WTC11 (cell line): ENCODE measurements at regions not wholly inside any gene's neighbourhood (a gene's known extent, or its start where the extent isn't known, plus 50 kb on each side); places are given as distances from the start of the nearest gene placed in this dataset.

ENCODE experiments used
- ATAC-seq: fragments of 200-7000 bp; cut with Tn5 transposase; 2 replicates; pipeline ENCODE4 v1.10.0; 2021; ENCODE audit warnings: mild to moderate bottlenecking, moderate library complexity
- CTCF ChIA-PET: fragments of 300-600 bp; sonication (Branson Sonifier 250); formaldehyde crosslinking; loops from one replicate; lab custom pipeline; 2021; ENCODE audit warnings: antibody characterized with exemption; lab: Charles Lee
- POLR2A ChIA-PET: fragments of 350-600 bp; sonication (Branson Sonifier 250); formaldehyde crosslinking; loops from one replicate; lab custom pipeline; 2021; ENCODE audit warnings: antibody characterized with exemption; lab: Charles Lee
- DNase-seq: peaks from one replicate; pipeline ENCODE4 v3.0.0; 2021; ENCODE audit warnings: low spot score
- H3K27ac Mint-ChIP-seq: 2 replicates; pipeline ENCODE4 v1.8.0; 2021; ENCODE audit warnings: mixed read lengths
- H3K27me3 Mint-ChIP-seq: 2 replicates; pipeline ENCODE4 v1.8.0; 2021; ENCODE audit warnings: low read depth, mild to moderate bottlenecking, moderate library complexity, mixed read lengths
- H3K36me3 Mint-ChIP-seq: 2 replicates; pipeline ENCODE4 v1.8.0; 2021; ENCODE audit warnings: mixed read lengths
- H3K4me1 Mint-ChIP-seq: 2 replicates; pipeline ENCODE4 v1.8.0; 2022; ENCODE audit warnings: mixed read lengths
- H3K4me3 Mint-ChIP-seq: 2 replicates; pipeline ENCODE4 v1.8.0; 2021; ENCODE audit warnings: mild to moderate bottlenecking, moderate library complexity, mixed read lengths
- H3K9me3 Mint-ChIP-seq: 2 replicates; pipeline ENCODE4 v1.8.0; 2021; ENCODE audit warnings: mixed read lengths
- ATF3 ChIP-seq: sonication (generic); formaldehyde crosslinking; conservative IDR thresholded peaks from 2 replicates; pipeline ENCODE4 v1.8.1; 2022; ENCODE audit warnings: mild to moderate bottlenecking, missing genetic modification reagents
- E2F4 ChIP-seq: sonication (generic); formaldehyde crosslinking; IDR thresholded peaks from 2 replicates; pipeline ENCODE4 v1.8.1; 2022; ENCODE audit warnings: low read depth, mild to moderate bottlenecking, moderate library complexity, missing genetic modification reagents, borderline replicate concordance
- ELF4 ChIP-seq: sonication (generic); formaldehyde crosslinking; IDR thresholded peaks from 2 replicates; pipeline ENCODE4 v1.8.1; 2022; ENCODE audit warnings: low read depth, mild to moderate bottlenecking, moderate library complexity, missing genetic modification reagents
- ESRRA ChIP-seq: sonication (generic); formaldehyde crosslinking; IDR thresholded peaks from 2 replicates; pipeline ENCODE4 v1.8.1; 2022; ENCODE audit warnings: mild to moderate bottlenecking, missing genetic modification reagents, borderline replicate concordance
- FOXP1 ChIP-seq: sonication (generic); formaldehyde crosslinking; IDR thresholded peaks from 2 replicates; pipeline ENCODE4 v1.8.0; 2022; ENCODE audit warnings: missing genetic modification reagents, mild to moderate bottlenecking, moderate library complexity, borderline replicate concordance
- NFE2L1 ChIP-seq: sonication (generic); formaldehyde crosslinking; IDR thresholded peaks from 2 replicates; pipeline ENCODE4 v1.8.1; 2023; ENCODE audit warnings: missing genetic modification reagents
- NFYB ChIP-seq: sonication (generic); formaldehyde crosslinking; conservative IDR thresholded peaks from 2 replicates; pipeline ENCODE4 v1.8.0; 2022; ENCODE audit warnings: low read depth, missing genetic modification reagents
- NR2C2 ChIP-seq: sonication (generic); formaldehyde crosslinking; IDR thresholded peaks from 2 replicates; pipeline ENCODE4 v1.8.0; 2022; ENCODE audit warnings: mild to moderate bottlenecking, missing genetic modification reagents
- OVOL2 ChIP-seq: fragments of 250-450 bp; sonication (Bioruptor Pico); IDR thresholded peaks from 2 replicates; pipeline ENCODE4 v1.9.0; 2021; ENCODE audit warnings: mild to moderate bottlenecking, borderline replicate concordance
- PRRX2 ChIP-seq: fragments of 250-450 bp; sonication (Bioruptor Pico); IDR thresholded peaks from 2 replicates; pipeline ENCODE4 v1.8.0; 2021; ENCODE audit warnings: mild to moderate bottlenecking
- RORB ChIP-seq: fragments of 250-450 bp; sonication (Bioruptor Pico); IDR thresholded peaks from 2 replicates; pipeline ENCODE4 v1.9.0; 2021; ENCODE audit warnings: mild to moderate bottlenecking
- TCF7 ChIP-seq: sonication (generic); formaldehyde crosslinking; IDR thresholded peaks from 2 replicates; pipeline ENCODE4 v1.8.0; 2022; ENCODE audit warnings: mild to moderate bottlenecking, low read depth, missing genetic modification reagents, moderate library complexity
- TEAD4 ChIP-seq: sonication (generic); formaldehyde crosslinking; IDR thresholded peaks from 2 replicates; pipeline ENCODE4 v1.8.0; 2022; ENCODE audit warnings: mild to moderate bottlenecking, missing genetic modification reagents
- USF1 ChIP-seq: sonication (generic); formaldehyde crosslinking; IDR thresholded peaks from 2 replicates; pipeline ENCODE4 v1.8.0; 2022; ENCODE audit warnings: mild to moderate bottlenecking, missing genetic modification reagents
- ZBTB43 ChIP-seq: sonication (generic); formaldehyde crosslinking; IDR thresholded peaks from 2 replicates; pipeline ENCODE4 v1.8.1; 2023; ENCODE audit warnings: mild to moderate bottlenecking, missing genetic modification reagents
- ZNF138 ChIP-seq: sonication (generic); formaldehyde crosslinking; conservative IDR thresholded peaks from 2 replicates; pipeline ENCODE4 v1.8.1; 2022; ENCODE audit warnings: mild to moderate bottlenecking, moderate library complexity, missing genetic modification reagents
- ZNF219 ChIP-seq: sonication (generic); formaldehyde crosslinking; IDR thresholded peaks from 2 replicates; pipeline ENCODE4 v1.8.0; 2023; ENCODE audit warnings: missing genetic modification reagents, mild to moderate bottlenecking, borderline replicate concordance
- ZNF317 ChIP-seq: sonication (generic); formaldehyde crosslinking; IDR thresholded peaks from 2 replicates; pipeline ENCODE4 v1.8.1; 2023; ENCODE audit warnings: low read depth, mild to moderate bottlenecking, moderate library complexity, missing genetic modification reagents, borderline replicate concordance
- ZNF396 ChIP-seq: fragments of 250-450 bp; sonication (Bioruptor Pico); IDR thresholded peaks from 2 replicates; pipeline ENCODE4 v1.8.0; 2021; ENCODE audit warnings: mild to moderate bottlenecking, moderate library complexity, borderline replicate concordance
- ZNF423 ChIP-seq: fragments of 250-450 bp; sonication (Bioruptor Pico); IDR thresholded peaks from 2 replicates; pipeline ENCODE4 v2.1.2; 2022; ENCODE audit warnings: mild to moderate bottlenecking, moderate library complexity
- ZNF512 ChIP-seq: sonication (generic); formaldehyde crosslinking; IDR thresholded peaks from 2 replicates; pipeline ENCODE4 v1.8.1; 2022; ENCODE audit warnings: missing genetic modification reagents, borderline replicate concordance
- ZNF532 ChIP-seq: fragments of 250-450 bp; sonication (Bioruptor Pico); IDR thresholded peaks from 2 replicates; pipeline ENCODE4 v1.9.0; 2021; ENCODE audit warnings: mild to moderate bottlenecking, borderline replicate concordance

- TF ChIP-seq TEAD4 (no peak), ZNF512 (CRISPR knock-in tag) (no peak), ZNF138 (CRISPR knock-in tag) (no peak), ZNF317 (no peak), PRRX2 (CRISPR knock-in tag) (no peak), ESRRA (CRISPR knock-in tag) (no peak), ZBTB43 (CRISPR knock-in tag) (no peak), ATF3 (CRISPR knock-in tag) (no peak), ELF4 (no peak)
These were observed 146.4 kb downstream of the SNX10 start (continued) for GRCh38 chr7:26438078-26438477.

GRCh38 chr7:26439521-26440232 is 148.0 kb downstream of the SNX10 start:
- no peak for TF ChIP-seq ZNF317
- no peak for TF ChIP-seq ZNF532
- no peak for TF ChIP-seq ZNF423 (CRISPR knock-in tag)
- TF ChIP-seq ZNF138 (CRISPR knock-in tag), result no peak
- TF ChIP-seq NFE2L1, result no peak
- no peak for TF ChIP-seq NR2C2
- TF ChIP-seq FOXP1 (CRISPR knock-in tag), result no peak
- no peak for TF ChIP-seq ZNF219 (CRISPR knock-in tag)
- no peak for TF ChIP-seq TCF7 (CRISPR knock-in tag)
- TF ChIP-seq ESRRA (CRISPR knock-in tag), result no peak
- no peak for TF ChIP-seq ZNF396 (CRISPR knock-in tag)
- no peak for TF ChIP-seq USF1 (CRISPR knock-in tag)
- TF ChIP-seq RORB (CRISPR knock-in tag), result no peak
- no peak for TF ChIP-seq NFYB (CRISPR knock-in tag)
- no peak for TF ChIP-seq E2F4
- no peak for TF ChIP-seq OVOL2 (CRISPR knock-in tag)
- Mint-ChIP-seq H3K9me3 (peaks cover 26% of the 10 kb centered on the region), H3K27ac (no peak overlapping the region), H3K4me1 (peaks cover 22% of the 10 kb centered on the region), H3K27me3 (no peaks in the 10 kb centered on the region), H3K36me3 (no peaks in the 10 kb centered on the region), H3K4me3 (no peak overlapping the region)
- no peak for DNase-seq
- ChIA-PET POLR2A (no interaction called here), CTCF (interaction anchor here (1.4 kb wide), 1 partner anchor 62 kb away, joined by 3 read pairs; no protein-coding TSS in a partner anchor)
- ATAC-seq, result no peak
